HG02759 (cell line): ENCODE measurements at regions not wholly inside any gene's neighbourhood (a gene's known extent, or its start where the extent isn't known, plus 50 kb on each side); places are given as distances from the start of the nearest gene placed in this dataset.

Experiments
- ATAC-seq: cut with Tn5 transposase; IDR thresholded peaks from one replicate; pipeline ENCODE4 v1.9.1; 2021; ENCODE audit warnings: mild to moderate bottlenecking, moderate library complexity; ENCODE audit not compliant: unreplicated experiment

- no peak for ATAC-seq
Measured at GRCh38 chr18:55121397-55122170, 162.3 kb upstream of the CCDC68 start.

GRCh38 chr18:55120896-55121295, 161.6 kb upstream of the CCDC68 start:
- no peak for ATAC-seq

GRCh38 chr18:55119434-55119833, 160.2 kb upstream of the CCDC68 start:
- ATAC-seq: no peak

GRCh38 chr18:55119016-55119415, 159.8 kb upstream of the CCDC68 start:
- ATAC-seq: no peak

- ATAC-seq: no peak
Measured at GRCh38 chr18:55116863-55117262, 157.6 kb upstream of the CCDC68 start.

- no peak for ATAC-seq
Measured at GRCh38 chr18:55115606-55116005, 156.3 kb upstream of the CCDC68 start.

- no peak for ATAC-seq
Measured at GRCh38 chr18:55114876-55115275, 155.6 kb upstream of the CCDC68 start.

- no peak for ATAC-seq
Measured at GRCh38 chr18:55113800-55114199, 154.5 kb upstream of the CCDC68 start.

GRCh38 chr18:55111271-55111670, 152.0 kb upstream of the CCDC68 start:
- no peak for ATAC-seq

- no peak for ATAC-seq
Measured at GRCh38 chr18:55110436-55110835, 151.2 kb upstream of the CCDC68 start.

GRCh38 chr18:55109818-55110414, 150.7 kb upstream of the CCDC68 start:
- ATAC-seq: no peak

- ATAC-seq: no peak
Measured at GRCh38 chr18:55106906-55107305, 147.6 kb upstream of the CCDC68 start.

- ATAC-seq: no peak
Measured at GRCh38 chr18:55106466-55106865, 147.2 kb upstream of the CCDC68 start.

- ATAC-seq: no peak
Measured at GRCh38 chr18:55105873-55106272, 146.6 kb upstream of the CCDC68 start.

- ATAC-seq: no peak
Measured at GRCh38 chr18:55102958-55103456, 143.7 kb upstream of the CCDC68 start.

- no peak for ATAC-seq
Measured at GRCh38 chr18:55102501-55102900, 143.2 kb upstream of the CCDC68 start.

GRCh38 chr18:55101458-55101824, 142.2 kb upstream of the CCDC68 start:
- no peak for ATAC-seq

- ATAC-seq: no peak
Measured at GRCh38 chr18:55100817-55101457, 141.7 kb upstream of the CCDC68 start.

- ATAC-seq: no peak
Measured at GRCh38 chr18:55097456-55098170, 138.4 kb upstream of the CCDC68 start.

- ATAC-seq: peak; percentile 71
Measured at GRCh38 chr18:55096263-55096951, 137.1 kb upstream of the CCDC68 start.

GRCh38 chr18:55095584-55095983, 136.3 kb upstream of the CCDC68 start:
- no peak for ATAC-seq
